ENCODE measurements at regions not wholly inside any gene's neighbourhood (a gene's known extent, or its start where the extent isn't known, plus 50 kb on each side); places are given as distances from the start of the nearest gene placed in this dataset.

- TF ChIP-seq CTCF (IDR thresholded peaks at IDR 0.05 in 8 of 11, conservative IDR thresholded peaks at IDR 0.05 in 3 of 11) (no peak), POLR2AphosphoS5 (IDR thresholded peaks at IDR 0.05) (no peak)
Observed at GRCh38 chrX:122582975-122583305, 601.1 kb upstream of the GRIA3 start.

Data from spleen (tissue), 7 donors.